WTC11 (cell line): ENCODE measurements at regions not wholly inside any gene's neighbourhood (a gene's known extent, or its start where the extent isn't known, plus 50 kb on each side); places are given as distances from the start of the nearest gene placed in this dataset.

Source experiments
- ATAC-seq: fragments of 200-7000 bp; cut with Tn5 transposase; 2 replicates; pipeline ENCODE4 v1.10.0; 2021; ENCODE audit warnings: mild to moderate bottlenecking, moderate library complexity
- CTCF ChIA-PET: fragments of 300-600 bp; sonication (Branson Sonifier 250); formaldehyde crosslinking; loops from one replicate; lab custom pipeline; 2021; ENCODE audit warnings: antibody characterized with exemption; lab: Charles Lee
- POLR2A ChIA-PET: fragments of 350-600 bp; sonication (Branson Sonifier 250); formaldehyde crosslinking; loops from one replicate; lab custom pipeline; 2021; ENCODE audit warnings: antibody characterized with exemption; lab: Charles Lee
- DNase-seq: peaks from one replicate; pipeline ENCODE4 v3.0.0; 2021; ENCODE audit warnings: low spot score
- H3K27ac Mint-ChIP-seq: 2 replicates; pipeline ENCODE4 v1.8.0; 2021; ENCODE audit warnings: mixed read lengths
- H3K27me3 Mint-ChIP-seq: 2 replicates; pipeline ENCODE4 v1.8.0; 2021; ENCODE audit warnings: low read depth, mild to moderate bottlenecking, moderate library complexity, mixed read lengths
- H3K36me3 Mint-ChIP-seq: 2 replicates; pipeline ENCODE4 v1.8.0; 2021; ENCODE audit warnings: mixed read lengths
- H3K4me1 Mint-ChIP-seq: 2 replicates; pipeline ENCODE4 v1.8.0; 2022; ENCODE audit warnings: mixed read lengths
- H3K4me3 Mint-ChIP-seq: 2 replicates; pipeline ENCODE4 v1.8.0; 2021; ENCODE audit warnings: mild to moderate bottlenecking, moderate library complexity, mixed read lengths
- H3K9me3 Mint-ChIP-seq: 2 replicates; pipeline ENCODE4 v1.8.0; 2021; ENCODE audit warnings: mixed read lengths
- CREM ChIP-seq: sonication (generic); formaldehyde crosslinking; IDR thresholded peaks from 2 replicates; pipeline ENCODE4 v1.8.1; 2022; ENCODE audit warnings: mild to moderate bottlenecking, missing genetic modification reagents, moderate library complexity
- CTCF ChIP-seq: fragments of 200-600 bp; IDR thresholded peaks from 2 replicates; pipeline ENCODE4 v1.8.0; 2022; ENCODE audit warnings: antibody characterized with exemption
- E2F1 ChIP-seq: sonication (generic); formaldehyde crosslinking; IDR thresholded peaks from 2 replicates; pipeline ENCODE4 v1.8.0; 2022; ENCODE audit warnings: mild to moderate bottlenecking, missing genetic modification reagents
- ESRRA ChIP-seq: sonication (generic); formaldehyde crosslinking; IDR thresholded peaks from 2 replicates; pipeline ENCODE4 v1.8.1; 2022; ENCODE audit warnings: mild to moderate bottlenecking, missing genetic modification reagents, borderline replicate concordance
- FOXP1 ChIP-seq: sonication (generic); formaldehyde crosslinking; IDR thresholded peaks from 2 replicates; pipeline ENCODE4 v1.8.0; 2022; ENCODE audit warnings: missing genetic modification reagents, mild to moderate bottlenecking, moderate library complexity, borderline replicate concordance
- GABPB1 ChIP-seq: sonication (generic); formaldehyde crosslinking; IDR thresholded peaks from 2 replicates; pipeline ENCODE4 v1.8.1; 2023; ENCODE audit warnings: mild to moderate bottlenecking, missing genetic modification reagents
- HMGXB4 ChIP-seq: sonication (generic); formaldehyde crosslinking; IDR thresholded peaks from 2 replicates; pipeline ENCODE4 v1.8.1; 2023; ENCODE audit warnings: mild to moderate bottlenecking, moderate library complexity, missing genetic modification reagents
- JAZF1 ChIP-seq: fragments of 250-450 bp; sonication (Bioruptor Pico); IDR thresholded peaks from 2 replicates; pipeline ENCODE4 v1.9.0; 2021; ENCODE audit warnings: moderate library complexity, mild to moderate bottlenecking, inconsistent platforms
- NFE2L1 ChIP-seq: sonication (generic); formaldehyde crosslinking; IDR thresholded peaks from 2 replicates; pipeline ENCODE4 v1.8.1; 2023; ENCODE audit warnings: missing genetic modification reagents
- NFYB ChIP-seq: sonication (generic); formaldehyde crosslinking; conservative IDR thresholded peaks from 2 replicates; pipeline ENCODE4 v1.8.0; 2022; ENCODE audit warnings: low read depth, missing genetic modification reagents
- NR1H2 ChIP-seq: sonication (generic); formaldehyde crosslinking; IDR thresholded peaks from 2 replicates; pipeline ENCODE4 v1.9.0; 2021; ENCODE audit warnings: mild to moderate bottlenecking, moderate library complexity, missing genetic modification reagents
- NR3C1 ChIP-seq: sonication (generic); formaldehyde crosslinking; conservative IDR thresholded peaks from 2 replicates; pipeline ENCODE4 v1.8.1; 2023; ENCODE audit warnings: low read depth, mild to moderate bottlenecking, missing genetic modification reagents
- PRDM15 ChIP-seq: sonication (generic); formaldehyde crosslinking; IDR thresholded peaks from 2 replicates; pipeline ENCODE4 v1.8.0; 2022; ENCODE audit warnings: missing genetic modification reagents
- RORB ChIP-seq: fragments of 250-450 bp; sonication (Bioruptor Pico); IDR thresholded peaks from 2 replicates; pipeline ENCODE4 v1.9.0; 2021; ENCODE audit warnings: mild to moderate bottlenecking
- SOX15 ChIP-seq: fragments of 250-450 bp; sonication (Bioruptor Pico); IDR thresholded peaks from 2 replicates; pipeline ENCODE4 v1.9.0; 2021; ENCODE audit warnings: mild to moderate bottlenecking
- TCF7 ChIP-seq: sonication (generic); formaldehyde crosslinking; IDR thresholded peaks from 2 replicates; pipeline ENCODE4 v1.8.0; 2022; ENCODE audit warnings: mild to moderate bottlenecking, low read depth, missing genetic modification reagents, moderate library complexity
- ZNF138 ChIP-seq: sonication (generic); formaldehyde crosslinking; conservative IDR thresholded peaks from 2 replicates; pipeline ENCODE4 v1.8.1; 2022; ENCODE audit warnings: mild to moderate bottlenecking, moderate library complexity, missing genetic modification reagents
- ZNF263 ChIP-seq: sonication (generic); formaldehyde crosslinking; IDR thresholded peaks from 2 replicates; pipeline ENCODE4 v1.8.1; 2022; ENCODE audit warnings: low read depth, mild to moderate bottlenecking, moderate library complexity, missing genetic modification reagents
- ZNF281 ChIP-seq: sonication (generic); formaldehyde crosslinking; IDR thresholded peaks from 2 replicates; pipeline ENCODE4 v1.8.0; 2023; ENCODE audit warnings: mild to moderate bottlenecking, missing genetic modification reagents
- ZNF423 ChIP-seq: fragments of 250-450 bp; sonication (Bioruptor Pico); IDR thresholded peaks from 2 replicates; pipeline ENCODE4 v2.1.2; 2022; ENCODE audit warnings: mild to moderate bottlenecking, moderate library complexity
- ZNF425 ChIP-seq: fragments of 250-450 bp; sonication (Bioruptor Pico); conservative IDR thresholded peaks from 2 replicates; pipeline ENCODE4 v1.9.0; 2021; ENCODE audit warnings: mild to moderate bottlenecking

- TF ChIP-seq ZNF425 (CRISPR knock-in tag) (no peak), NR3C1 (CRISPR knock-in tag) (no peak), E2F1 (no peak), ZNF138 (CRISPR knock-in tag) (no peak), TCF7 (CRISPR knock-in tag) (no peak)
- TF ChIP-seq, all 79 proteins: peak for 0
Measured at GRCh38 chr6:56845032-56845431, 109.9 kb upstream of the BEND6 start (continued).

GRCh38 chr6:56843476-56844349, 111.2 kb upstream of the BEND6 start:
- ChIA-PET CTCF (interaction anchor here (0.6 to 2.5 kb wide), 28 partner anchors 8 to 206 kb away, joined by 3 to 20 read pairs (median 4); partner anchors contain the start of gene BEND6), POLR2A (interaction anchor here (0.6 to 1.5 kb wide), 5 partner anchors 9 to 194 kb away, joined by 3 to 4 read pairs (median 3); no protein-coding TSS in a partner anchor)
- H3K4me1 Mint-ChIP-seq = peaks cover 63% of the 10 kb centered on the region
- ATAC-seq (peak; percentile 85), DNase-seq (peak; percentile 81)
- H3K4me3 Mint-ChIP-seq = peak overlapping the region; percentile 97
- H3K27me3 Mint-ChIP-seq = no peaks in the 10 kb centered on the region
- no peaks in the 10 kb centered on the region for H3K9me3 Mint-ChIP-seq
- H3K36me3 Mint-ChIP-seq = peaks cover 2% of the 10 kb centered on the region; the same call in 1 of the 2 replicates
- H3K27ac Mint-ChIP-seq = no peak overlapping the region
- TF ChIP-seq NFYB (CRISPR knock-in tag) (no peak), CREM (CRISPR knock-in tag) (no peak), ZNF281 (CRISPR knock-in tag) (peak; percentile 49; the same call in 1 of the 2 replicates), RORB (CRISPR knock-in tag) (no peak), HMGXB4 (CRISPR knock-in tag) (no peak; the same call in 1 of the 2 replicates), NR1H2 (CRISPR knock-in tag) (no peak), FOXP1 (CRISPR knock-in tag) (no peak), ZNF423 (peak; percentile 100), NR3C1 (CRISPR knock-in tag) (no peak), TCF7 (CRISPR knock-in tag) (no peak), CTCF (no peak; the same call in 1 of the 2 replicates), NFE2L1 (0 out of 2 replicates have a peak, but pooled peaks have one; percentile 10), ZNF263 (CRISPR knock-in tag) (no peak), JAZF1 (CRISPR knock-in tag) (no peak), ESRRA (no peak), SOX15 (no peak), PRDM15 (CRISPR knock-in tag) (no peak), GABPB1 (CRISPR knock-in tag) (peak; percentile 58; the same call in 1 of the 2 replicates)
